GM23338 (cell line): ENCODE measurements at regions not wholly inside any gene's neighbourhood (a gene's known extent, or its start where the extent isn't known, plus 50 kb on each side); places are given as distances from the start of the nearest gene placed in this dataset.

Source experiments
- ATAC-seq: fragments of 200-7000 bp; cut with Tn5 transposase; 3 replicates; pipeline ENCODE4 v1.9.1; 2020
- DNase-seq: peaks from one replicate; pipeline ENCODE4 v3.0.0-alpha.2; 2015; ENCODE audit warnings: low spot score
- H2AFZ ChIP-seq: fragments of 200-600 bp; sonication (generic); 2 replicates; pipeline ENCODE4 v1.8.0; 2016; ENCODE audit warnings: antibody characterized with exemption, mild to moderate bottlenecking, moderate library complexity
- H3F3A ChIP-seq: fragments of 200-600 bp; sonication (generic); replicated peaks from 2 replicates; pipeline ENCODE4 v1.8.0; 2017; ENCODE audit warnings: antibody characterized with exemption, mixed run types, low read depth
- H3K27ac ChIP-seq: fragments of 200-600 bp; sonication (generic); 2 replicates; pipeline ENCODE4 v1.6.1; 2016; ENCODE audit warnings: low read depth
- H3K27me3 ChIP-seq: fragments of 200-600 bp; sonication (generic); 2 replicates; pipeline ENCODE4 v1.8.0; 2016; ENCODE audit warnings: mild to moderate bottlenecking, mixed run types, moderate library complexity; ENCODE audit not compliant: insufficient read depth
- H3K36me3 ChIP-seq: fragments of 200-600 bp; sonication (generic); 2 replicates; pipeline ENCODE4 v1.8.0; 2016; ENCODE audit warnings: mild to moderate bottlenecking; ENCODE audit not compliant: insufficient read depth
- H3K4me1 ChIP-seq: fragments of 200-600 bp; sonication (generic); 2 replicates; pipeline ENCODE4 v1.8.0; 2016; ENCODE audit warnings: mild to moderate bottlenecking, moderate library complexity; ENCODE audit not compliant: insufficient read depth
- H3K4me2 ChIP-seq: fragments of 200-600 bp; sonication (generic); 2 replicates; pipeline ENCODE4 v1.7.1; 2017; ENCODE audit warnings: mixed run types
- H3K4me3 ChIP-seq: fragments of 200-600 bp; sonication (generic); 2 replicates; pipeline ENCODE4 v1.6.1; 2016; ENCODE audit warnings: mixed run types
- H3K79me2 ChIP-seq: fragments of 200-600 bp; sonication (generic); replicated peaks from 2 replicates; pipeline ENCODE4 v1.8.0; 2017; ENCODE audit warnings: mild to moderate bottlenecking; ENCODE audit not compliant: insufficient read depth
- H3K9me2 ChIP-seq: fragments of 200-600 bp; sonication (generic); 2 replicates; pipeline ENCODE4 v1.8.0; 2017; ENCODE audit not compliant: insufficient read depth
- H4K20me1 ChIP-seq: fragments of 200-600 bp; sonication (generic); replicated peaks from 2 replicates; pipeline ENCODE4 v1.8.0; 2017; ENCODE audit warnings: mild to moderate bottlenecking; ENCODE audit not compliant: insufficient read depth
- H3K27ac Mint-ChIP-seq: 2 replicates; pipeline ENCODE4 v1.8.0; 2020; ENCODE audit warnings: inconsistent platforms, mild to moderate bottlenecking, moderate library complexity, mixed read lengths
- H3K27me3 Mint-ChIP-seq: 3 replicates; pipeline ENCODE4 v1.8.0; 2022; ENCODE audit warnings: low read depth, mild to moderate bottlenecking, moderate library complexity, mixed read lengths, inconsistent platforms; ENCODE audit not compliant: insufficient read depth, poor library complexity
- H3K36me3 Mint-ChIP-seq: 3 replicates; pipeline ENCODE4 v1.8.0; 2021; ENCODE audit warnings: low read depth, mild to moderate bottlenecking, inconsistent platforms, moderate library complexity, mixed read lengths
- H3K4me1 Mint-ChIP-seq: 3 replicates; pipeline ENCODE4 v1.8.0; 2020; ENCODE audit warnings: mild to moderate bottlenecking, inconsistent platforms, mixed read lengths
- H3K4me3 Mint-ChIP-seq: 3 replicates; pipeline ENCODE4 v1.8.0; 2021; ENCODE audit warnings: moderate library complexity, mild to moderate bottlenecking, inconsistent platforms, mixed read lengths
- H3K9me3 Mint-ChIP-seq: 3 replicates; pipeline ENCODE4 v1.8.0; 2020; ENCODE audit warnings: moderate library complexity, mild to moderate bottlenecking, inconsistent platforms, mixed read lengths
- CREB1 ChIP-seq: fragments of 250-450 bp; sonication (Bioruptor Pico); IDR thresholded peaks from 2 replicates; pipeline ENCODE4 v1.5.0; 2020; ENCODE audit warnings: low read depth, mild to moderate bottlenecking, moderate library complexity
- CTCF ChIP-seq, 2 experiments: fragments of 200-600 bp in 1 of 2; sonication (generic) in 1 of 2; conservative IDR thresholded peaks; 2 replicates each; pipeline versions ENCODE4 v1.5.1 to v1.6.1; 2016 to 2017; ENCODE audit warnings: antibody characterized with exemption in 2 of 2, low read depth in 2 of 2, mild to moderate bottlenecking in 2 of 2, moderate library complexity in 1 of 2
- ETS1 ChIP-seq: IDR thresholded peaks from 2 replicates; pipeline ENCODE4 v1.6.1; 2016; ENCODE audit warnings: antibody characterized with exemption
- EZH2 ChIP-seq: fragments of 200-600 bp; sonication (generic); IDR thresholded peaks from one replicate; pipeline ENCODE4 v1.8.0; 2017; ENCODE audit warnings: antibody characterized with exemption, mild to moderate bottlenecking, low read depth; ENCODE audit not compliant: unreplicated experiment
- EZH2phosphoT487 ChIP-seq: fragments of 200-600 bp; sonication (generic); IDR thresholded peaks from one replicate; pipeline ENCODE4 v1.8.1; 2018; ENCODE audit warnings: antibody characterized with exemption; ENCODE audit not compliant: unreplicated experiment
- JUNB ChIP-seq: IDR thresholded peaks from one replicate; pipeline ENCODE4 v1.6.1; 2016; ENCODE audit warnings: antibody characterized with exemption; ENCODE audit not compliant: unreplicated experiment
- NANOG ChIP-seq: IDR thresholded peaks from 2 replicates; pipeline ENCODE4 v1.6.1; 2016; ENCODE audit warnings: antibody characterized with exemption, borderline replicate concordance
- POLR2AphosphoS5 ChIP-seq: IDR thresholded peaks from 2 replicates; pipeline ENCODE4 v1.6.1; 2016; ENCODE audit warnings: antibody characterized with exemption, low read depth
- STAT1 ChIP-seq: IDR thresholded peaks from one replicate; pipeline ENCODE4 v1.6.1; 2016; ENCODE audit warnings: antibody characterized with exemption; ENCODE audit not compliant: unreplicated experiment
- ZNF114 ChIP-seq: fragments of 250-450 bp; sonication (Bioruptor Pico); IDR thresholded peaks from 2 replicates; pipeline ENCODE4 v1.5.0; 2020; ENCODE audit warnings: mild to moderate bottlenecking, moderate library complexity
- ZNF331 ChIP-seq: fragments of 250-450 bp; sonication (Bioruptor Pico); IDR thresholded peaks from 2 replicates; pipeline ENCODE4 v1.5.0; 2020; ENCODE audit warnings: low read depth, mild to moderate bottlenecking, moderate library complexity
- TF ChIP-seq, protein P1 (sequence below): IDR thresholded peaks from one replicate; pipeline ENCODE4 v1.6.1; 2018; ENCODE audit warnings: antibody characterized with exemption; ENCODE audit not compliant: unreplicated experiment
- TF ChIP-seq, protein P2 (sequence below): fragments of 250-450 bp; sonication (Bioruptor Pico); IDR thresholded peaks from 2 replicates; pipeline ENCODE4 v1.5.0; 2020; ENCODE audit warnings: mild to moderate bottlenecking, moderate library complexity

GRCh38 chr6:159400826-159401225 lies 231.6 kb downstream of the FNDC1 start:
- Mint-ChIP-seq H3K27me3 (peaks cover 4% of the 10 kb centered on the region), H3K4me1 (no peaks in the 10 kb centered on the region), H3K27ac (no peak overlapping the region), H3K9me3 (peaks cover 6% of the 10 kb centered on the region; the same call in 1 of the 3 replicates), H3K4me3 (no peak overlapping the region), H3K36me3 (no peaks in the 10 kb centered on the region)
- Histone ChIP-seq H3K79me2 (no peaks in the 10 kb centered on the region), H2AFZ (no peak overlapping the region), H3K27me3 (no peaks in the 10 kb centered on the region), H3K4me1 (no peaks in the 10 kb centered on the region), H3K36me3 (no peaks in the 10 kb centered on the region), H3K4me3 (no peak overlapping the region), H3K27ac (no peak overlapping the region), H3K4me2 (no peak overlapping the region), H4K20me1 (no peaks in the 10 kb centered on the region), H3K9me2 (no peaks in the 10 kb centered on the region), H3F3A (no peaks in the 10 kb centered on the region)
- no peak for DNase-seq
- no peak for ATAC-seq
- no peak for TF ChIP-seq ZNF114 (CRISPR knock-in tag)
- TF ChIP-seq ZNF331: no peak
- no peak for TF ChIP-seq POLR2AphosphoS5
- TF ChIP-seq, protein P1, sequence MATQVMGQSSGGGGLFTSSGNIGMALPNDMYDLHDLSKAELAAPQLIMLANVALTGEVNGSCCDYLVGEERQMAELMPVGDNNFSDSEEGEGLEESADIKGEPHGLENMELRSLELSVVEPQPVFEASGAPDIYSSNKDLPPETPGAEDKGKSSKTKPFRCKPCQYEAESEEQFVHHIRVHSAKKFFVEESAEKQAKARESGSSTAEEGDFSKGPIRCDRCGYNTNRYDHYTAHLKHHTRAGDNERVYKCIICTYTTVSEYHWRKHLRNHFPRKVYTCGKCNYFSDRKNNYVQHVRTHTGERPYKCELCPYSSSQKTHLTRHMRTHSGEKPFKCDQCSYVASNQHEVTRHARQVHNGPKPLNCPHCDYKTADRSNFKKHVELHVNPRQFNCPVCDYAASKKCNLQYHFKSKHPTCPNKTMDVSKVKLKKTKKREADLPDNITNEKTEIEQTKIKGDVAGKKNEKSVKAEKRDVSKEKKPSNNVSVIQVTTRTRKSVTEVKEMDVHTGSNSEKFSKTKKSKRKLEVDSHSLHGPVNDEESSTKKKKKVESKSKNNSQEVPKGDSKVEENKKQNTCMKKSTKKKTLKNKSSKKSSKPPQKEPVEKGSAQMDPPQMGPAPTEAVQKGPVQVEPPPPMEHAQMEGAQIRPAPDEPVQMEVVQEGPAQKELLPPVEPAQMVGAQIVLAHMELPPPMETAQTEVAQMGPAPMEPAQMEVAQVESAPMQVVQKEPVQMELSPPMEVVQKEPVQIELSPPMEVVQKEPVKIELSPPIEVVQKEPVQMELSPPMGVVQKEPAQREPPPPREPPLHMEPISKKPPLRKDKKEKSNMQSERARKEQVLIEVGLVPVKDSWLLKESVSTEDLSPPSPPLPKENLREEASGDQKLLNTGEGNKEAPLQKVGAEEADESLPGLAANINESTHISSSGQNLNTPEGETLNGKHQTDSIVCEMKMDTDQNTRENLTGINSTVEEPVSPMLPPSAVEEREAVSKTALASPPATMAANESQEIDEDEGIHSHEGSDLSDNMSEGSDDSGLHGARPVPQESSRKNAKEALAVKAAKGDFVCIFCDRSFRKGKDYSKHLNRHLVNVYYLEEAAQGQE: no peak
- TF ChIP-seq EZH2: no peak
- TF ChIP-seq STAT1: no peak
- TF ChIP-seq NANOG: no peak
- TF ChIP-seq CTCF (conservative IDR thresholded peaks at IDR 0.05; ENCODE audit: low read depth in 2 of 2): no peak
- TF ChIP-seq JUNB: no peak
- TF ChIP-seq, protein P2, sequence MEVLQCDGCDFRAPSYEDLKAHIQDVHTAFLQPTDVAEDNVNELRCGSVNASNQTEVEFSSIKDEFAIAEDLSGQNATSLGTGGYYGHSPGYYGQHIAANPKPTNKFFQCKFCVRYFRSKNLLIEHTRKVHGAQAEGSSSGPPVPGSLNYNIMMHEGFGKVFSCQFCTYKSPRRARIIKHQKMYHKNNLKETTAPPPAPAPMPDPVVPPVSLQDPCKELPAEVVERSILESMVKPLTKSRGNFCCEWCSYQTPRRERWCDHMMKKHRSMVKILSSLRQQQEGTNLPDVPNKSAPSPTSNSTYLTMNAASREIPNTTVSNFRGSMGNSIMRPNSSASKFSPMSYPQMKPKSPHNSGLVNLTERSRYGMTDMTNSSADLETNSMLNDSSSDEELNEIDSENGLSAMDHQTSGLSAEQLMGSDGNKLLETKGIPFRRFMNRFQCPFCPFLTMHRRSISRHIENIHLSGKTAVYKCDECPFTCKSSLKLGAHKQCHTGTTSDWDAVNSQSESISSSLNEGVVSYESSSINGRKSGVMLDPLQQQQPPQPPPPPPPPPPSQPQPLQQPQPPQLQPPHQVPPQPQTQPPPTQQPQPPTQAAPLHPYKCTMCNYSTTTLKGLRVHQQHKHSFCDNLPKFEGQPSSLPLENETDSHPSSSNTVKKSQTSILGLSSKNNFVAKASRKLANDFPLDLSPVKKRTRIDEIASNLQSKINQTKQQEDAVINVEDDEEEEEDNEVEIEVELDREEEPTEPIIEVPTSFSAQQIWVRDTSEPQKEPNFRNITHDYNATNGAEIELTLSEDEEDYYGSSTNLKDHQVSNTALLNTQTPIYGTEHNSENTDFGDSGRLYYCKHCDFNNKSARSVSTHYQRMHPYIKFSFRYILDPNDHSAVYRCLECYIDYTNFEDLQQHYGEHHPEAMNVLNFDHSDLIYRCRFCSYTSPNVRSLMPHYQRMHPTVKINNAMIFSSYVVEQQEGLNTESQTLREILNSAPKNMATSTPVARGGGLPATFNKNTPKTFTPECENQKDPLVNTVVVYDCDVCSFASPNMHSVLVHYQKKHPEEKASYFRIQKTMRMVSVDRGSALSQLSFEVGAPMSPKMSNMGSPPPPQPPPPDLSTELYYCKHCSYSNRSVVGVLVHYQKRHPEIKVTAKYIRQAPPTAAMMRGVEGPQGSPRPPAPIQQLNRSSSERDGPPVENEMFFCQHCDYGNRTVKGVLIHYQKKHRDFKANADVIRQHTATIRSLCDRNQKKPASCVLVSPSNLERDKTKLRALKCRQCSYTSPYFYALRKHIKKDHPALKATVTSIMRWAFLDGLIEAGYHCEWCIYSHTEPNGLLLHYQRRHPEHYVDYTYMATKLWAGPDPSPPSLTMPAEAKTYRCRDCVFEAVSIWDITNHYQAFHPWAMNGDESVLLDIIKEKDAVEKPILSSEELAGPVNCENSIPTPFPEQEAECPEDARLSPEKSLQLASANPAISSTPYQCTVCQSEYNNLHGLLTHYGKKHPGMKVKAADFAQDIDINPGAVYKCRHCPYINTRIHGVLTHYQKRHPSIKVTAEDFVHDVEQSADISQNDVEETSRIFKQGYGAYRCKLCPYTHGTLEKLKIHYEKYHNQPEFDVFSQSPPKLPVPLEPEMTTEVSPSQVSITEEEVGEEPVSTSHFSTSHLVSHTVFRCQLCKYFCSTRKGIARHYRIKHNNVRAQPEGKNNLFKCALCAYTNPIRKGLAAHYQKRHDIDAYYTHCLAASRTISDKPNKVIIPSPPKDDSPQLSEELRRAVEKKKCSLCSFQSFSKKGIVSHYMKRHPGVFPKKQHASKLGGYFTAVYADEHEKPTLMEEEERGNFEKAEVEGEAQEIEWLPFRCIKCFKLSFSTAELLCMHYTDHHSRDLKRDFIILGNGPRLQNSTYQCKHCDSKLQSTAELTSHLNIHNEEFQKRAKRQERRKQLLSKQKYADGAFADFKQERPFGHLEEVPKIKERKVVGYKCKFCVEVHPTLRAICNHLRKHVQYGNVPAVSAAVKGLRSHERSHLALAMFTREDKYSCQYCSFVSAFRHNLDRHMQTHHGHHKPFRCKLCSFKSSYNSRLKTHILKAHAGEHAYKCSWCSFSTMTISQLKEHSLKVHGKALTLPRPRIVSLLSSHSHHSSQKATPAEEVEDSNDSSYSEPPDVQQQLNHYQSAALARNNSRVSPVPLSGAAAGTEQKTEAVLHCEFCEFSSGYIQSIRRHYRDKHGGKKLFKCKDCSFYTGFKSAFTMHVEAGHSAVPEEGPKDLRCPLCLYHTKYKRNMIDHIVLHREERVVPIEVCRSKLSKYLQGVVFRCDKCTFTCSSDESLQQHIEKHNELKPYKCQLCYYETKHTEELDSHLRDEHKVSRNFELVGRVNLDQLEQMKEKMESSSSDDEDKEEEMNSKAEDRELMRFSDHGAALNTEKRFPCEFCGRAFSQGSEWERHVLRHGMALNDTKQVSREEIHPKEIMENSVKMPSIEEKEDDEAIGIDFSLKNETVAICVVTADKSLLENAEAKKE (CRISPR knock-in tag): no peak
- TF ChIP-seq EZH2phosphoT487: no peak
- no peak for TF ChIP-seq CREB1 (CRISPR knock-in tag)
- TF ChIP-seq ETS1: no peak
